HG02885 (cell line): ENCODE measurements at regions not wholly inside any gene's neighbourhood (a gene's known extent, or its start where the extent isn't known, plus 50 kb on each side); places are given as distances from the start of the nearest gene placed in this dataset.
"Not testable (repeated sequence)": the region's sequence is repeated elsewhere in the genome, so short reads cannot be mapped to it uniquely, and the experiment has no call there.

Experiments
- ATAC-seq: cut with Tn5 transposase; IDR thresholded peaks from one replicate; pipeline ENCODE4 v1.9.1; 2021; ENCODE audit warnings: mild to moderate bottlenecking; ENCODE audit not compliant: unreplicated experiment, poor library complexity

DNA sequence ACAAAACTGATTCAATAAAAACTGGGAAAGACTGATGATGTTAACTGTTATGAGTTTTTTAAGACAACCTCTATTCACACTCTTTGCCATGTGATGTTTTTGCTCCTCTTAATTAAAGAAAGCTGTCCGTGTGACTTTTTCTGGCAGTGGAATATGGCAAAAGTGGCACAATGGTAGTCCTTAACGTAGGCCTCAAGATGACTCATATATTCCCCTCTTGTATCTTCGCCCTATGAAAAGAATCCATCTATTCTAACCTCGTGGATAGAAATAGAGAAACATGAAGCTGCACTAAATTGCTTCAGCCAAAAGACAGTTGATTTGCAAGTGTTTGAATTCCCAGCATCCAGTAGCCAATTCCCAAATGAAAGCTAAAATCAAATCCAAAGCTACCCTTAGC, 603.8 kb upstream of the PCDH7 start:
- ATAC-seq: no peak

DNA sequence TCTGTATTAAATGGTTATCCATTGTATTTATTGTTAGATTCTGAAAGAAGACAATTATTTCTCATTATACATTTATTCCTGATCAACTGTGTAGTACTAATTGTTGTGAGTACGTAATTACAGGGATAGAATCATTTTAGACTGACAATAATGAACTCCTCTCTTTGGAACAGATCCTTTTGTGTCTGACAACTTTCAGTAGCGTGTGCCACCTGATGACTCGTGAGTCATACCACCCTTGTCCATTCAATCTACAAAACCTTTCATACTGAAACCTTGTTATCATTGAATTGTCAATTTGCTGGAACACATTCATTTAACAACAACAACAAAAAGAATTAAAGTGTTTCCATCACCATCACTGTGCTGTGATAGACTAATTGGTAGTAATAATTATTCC, 602.7 kb upstream of the PCDH7 start:
- ATAC-seq: no peak

DNA sequence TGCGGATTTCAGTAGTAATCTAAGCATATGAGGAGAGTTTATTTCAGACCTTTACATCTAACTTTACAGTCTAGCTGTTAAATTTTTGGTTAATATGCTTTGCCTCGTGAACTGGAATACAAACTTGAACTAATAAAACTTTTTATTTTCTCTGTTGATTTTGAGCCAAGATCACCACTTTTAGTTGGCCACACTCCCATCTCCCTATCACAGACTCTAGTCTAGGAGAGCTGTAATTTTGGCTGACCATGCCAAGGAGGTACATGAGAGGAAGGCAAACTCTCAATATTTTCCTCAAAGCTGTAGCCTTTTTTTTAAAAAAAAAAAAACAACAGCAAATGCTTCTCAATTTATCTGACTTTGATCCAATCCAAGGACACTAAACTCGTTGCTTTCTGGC, 597.5 kb upstream of the PCDH7 start:
- no peak for ATAC-seq

DNA sequence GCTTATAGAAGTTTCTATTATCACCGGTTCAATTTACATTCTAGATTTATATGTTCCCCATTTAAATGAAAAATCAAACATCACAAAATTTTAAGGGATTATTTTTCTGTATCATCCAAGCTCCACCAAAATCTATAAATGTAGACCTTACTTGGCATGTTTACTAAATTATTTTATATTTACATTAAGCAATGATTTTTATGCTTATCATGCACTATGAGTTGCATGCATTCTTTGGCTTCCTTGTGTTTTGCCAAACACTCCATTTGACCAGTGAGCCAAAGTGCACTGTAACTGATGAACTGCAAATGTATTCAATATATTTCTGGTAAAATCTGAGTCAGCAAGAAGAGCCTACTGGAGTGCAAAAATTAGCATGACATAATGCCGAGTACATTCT, 595.5 kb upstream of the PCDH7 start:
- not testable (repeated sequence) for ATAC-seq

DNA sequence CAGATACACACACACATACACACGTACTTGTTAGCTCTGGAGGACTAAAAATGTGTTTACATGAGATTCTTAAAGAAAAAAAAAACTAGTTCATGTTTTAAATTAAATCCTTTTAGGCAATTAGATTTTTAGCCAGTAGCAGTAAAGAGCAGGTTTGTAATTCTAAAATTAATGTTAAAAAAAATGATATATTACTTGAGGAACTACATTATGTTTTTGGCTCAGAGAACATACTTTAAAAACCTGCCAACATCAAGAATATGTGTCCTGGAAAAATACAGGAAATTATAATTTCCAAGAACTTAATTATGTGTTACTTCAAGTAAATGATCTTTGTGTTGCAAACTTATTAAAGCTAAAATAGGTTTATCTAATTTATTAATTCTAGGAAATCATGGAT, 594.3 kb upstream of the PCDH7 start:
- no peak for ATAC-seq

DNA sequence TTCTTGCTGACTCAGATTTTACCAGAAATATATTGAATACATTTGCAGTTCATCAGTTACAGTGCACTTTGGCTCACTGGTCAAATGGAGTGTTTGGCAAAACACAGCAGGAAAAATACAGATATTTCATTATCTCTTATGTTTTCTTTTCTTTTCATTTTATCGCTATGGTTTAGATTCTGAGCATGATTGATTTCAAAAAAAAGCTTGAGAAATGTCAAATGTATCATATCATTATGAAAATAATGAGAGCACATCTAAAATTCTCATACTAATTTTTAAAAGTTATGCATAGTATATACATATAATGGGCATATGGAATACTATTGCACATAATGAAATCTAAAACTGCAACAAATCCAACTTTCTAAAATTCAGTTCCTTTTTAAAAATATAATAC, 593.8 kb upstream of the PCDH7 start:
- ATAC-seq: no peak

DNA sequence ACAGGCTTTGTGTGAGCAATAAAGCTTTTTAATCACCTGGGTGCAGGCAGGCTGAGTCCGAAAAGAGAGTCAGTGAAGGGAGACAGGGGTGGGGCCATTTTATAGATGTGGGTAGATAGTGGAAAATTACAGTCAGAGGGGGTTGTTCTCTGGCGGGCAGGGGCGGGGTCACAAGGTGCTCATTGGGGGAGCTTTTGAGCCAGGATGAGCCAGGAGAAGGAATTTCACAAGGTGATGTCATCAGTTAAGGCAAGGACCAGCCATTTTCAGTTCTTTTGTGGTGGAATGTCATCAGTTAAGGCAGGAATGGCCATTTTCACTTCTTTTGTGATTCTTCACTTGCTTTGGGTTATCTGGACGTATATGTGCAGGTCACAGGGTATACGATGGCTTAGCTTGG, 571.3 kb upstream of the PCDH7 start:
- not testable (repeated sequence) for ATAC-seq

DNA sequence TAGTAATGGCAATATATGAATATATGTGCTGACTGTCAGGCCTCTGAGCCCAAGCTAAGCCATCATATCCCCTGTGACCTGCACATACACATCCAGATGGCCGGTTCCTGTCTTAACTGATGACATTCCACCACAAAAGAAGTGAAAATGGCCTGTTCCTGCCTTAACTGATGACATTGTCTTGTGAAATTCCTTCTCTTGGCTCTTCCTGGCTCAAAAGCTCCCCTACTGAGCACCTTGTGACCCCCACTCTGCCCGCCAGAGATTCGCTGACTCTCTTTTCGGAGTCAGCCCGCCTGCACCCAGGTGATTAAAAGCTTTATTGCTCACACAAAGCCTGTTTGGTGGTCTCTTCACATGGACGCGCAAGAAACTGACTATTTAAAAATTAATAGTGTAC, 570.6 kb upstream of the PCDH7 start:
- ATAC-seq: not testable (repeated sequence)

DNA sequence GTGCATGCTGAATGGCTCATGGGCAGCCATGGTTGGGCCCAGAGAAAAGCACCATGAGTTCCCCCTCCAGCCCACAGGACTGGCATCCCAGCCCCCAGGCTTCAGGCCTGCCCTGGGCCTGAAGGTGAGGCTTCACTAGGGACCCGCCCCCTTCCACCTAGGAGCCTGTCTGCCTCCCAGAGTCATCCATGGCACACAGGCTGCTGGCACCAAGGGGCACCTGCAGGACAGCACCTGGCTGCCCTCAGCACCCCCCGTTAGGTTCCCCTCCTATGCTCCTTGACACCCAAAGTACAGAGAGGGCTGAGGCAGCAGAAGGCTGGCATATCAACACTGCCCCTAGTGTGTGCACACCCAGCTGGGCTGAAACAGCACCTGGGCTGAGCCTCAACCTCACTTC, 566.7 kb upstream of the PCDH7 start:
- no peak for ATAC-seq

DNA sequence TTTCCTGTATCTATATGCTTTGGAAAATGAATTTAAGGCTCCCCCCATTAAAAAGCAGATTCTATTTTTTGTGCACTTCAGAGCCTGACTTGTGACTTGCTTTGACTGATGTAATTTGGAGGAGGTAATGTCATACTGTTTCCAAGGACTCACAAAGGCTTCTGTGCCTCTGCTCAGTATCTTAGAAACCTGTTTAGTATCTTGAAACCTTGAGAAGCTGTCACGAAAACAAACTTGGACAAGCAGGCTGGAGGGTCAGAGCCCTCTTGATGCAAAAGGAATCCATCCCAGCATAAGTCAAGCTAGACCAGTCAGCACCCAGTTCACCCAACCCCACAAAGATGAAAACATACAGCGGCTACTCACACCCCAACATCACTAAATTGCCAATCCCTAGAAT, 560.0 kb upstream of the PCDH7 start:
- ATAC-seq: no peak

DNA sequence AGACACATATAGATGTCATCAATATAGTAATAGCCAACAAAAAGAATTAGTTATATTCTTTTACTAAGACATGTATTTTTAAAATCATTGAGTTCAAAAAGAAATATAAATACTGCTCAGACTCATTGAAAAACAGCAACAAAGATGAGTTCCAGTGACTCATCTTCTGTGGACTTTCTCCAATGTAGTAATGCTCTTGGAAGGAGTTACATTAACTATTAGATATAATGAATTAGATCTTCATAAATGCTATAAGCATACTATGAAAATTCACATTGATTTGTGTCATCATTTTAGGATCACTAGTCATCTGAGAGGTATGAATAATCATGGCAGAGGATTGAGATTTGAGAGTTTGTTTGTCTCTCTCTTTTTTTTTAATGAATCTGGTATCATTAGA, 547.8 kb upstream of the PCDH7 start:
- ATAC-seq: no peak

DNA sequence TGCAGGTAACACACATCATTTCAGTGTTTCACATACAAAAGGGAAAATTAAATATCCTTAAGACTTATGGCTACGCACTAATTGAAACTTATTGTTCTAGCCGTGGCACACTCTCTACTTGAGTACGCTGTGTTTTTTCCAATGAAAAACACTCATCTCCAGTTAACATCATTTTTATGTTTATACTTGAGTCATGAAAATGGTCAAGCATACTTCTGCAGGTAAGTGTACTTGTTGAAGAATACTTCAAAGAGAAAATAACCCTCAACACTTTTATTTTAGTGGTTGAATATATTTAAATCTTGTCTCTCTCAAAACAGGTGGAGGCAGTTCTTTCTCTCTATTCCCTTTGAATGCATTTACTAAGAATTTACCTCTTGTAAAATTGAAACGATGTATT, 538.7 kb upstream of the PCDH7 start:
- ATAC-seq: no peak

DNA sequence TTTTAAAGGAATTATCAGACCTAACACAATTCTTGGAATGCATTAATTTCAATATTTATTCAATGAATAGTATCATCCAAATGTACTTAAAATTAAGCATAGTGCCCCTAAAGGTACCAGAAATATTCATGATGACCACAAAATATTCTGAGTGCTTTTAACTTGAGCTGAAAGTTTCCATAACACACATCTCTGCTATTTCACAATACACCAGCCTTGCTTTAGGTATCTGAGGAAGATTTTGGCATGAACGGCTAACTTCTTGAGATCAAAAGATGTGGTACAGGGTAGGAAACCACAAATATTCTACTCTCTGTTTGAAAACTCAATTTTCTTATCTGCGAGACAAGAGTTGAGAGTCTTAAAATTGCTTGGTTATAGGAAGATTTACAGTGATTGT, 538.3 kb upstream of the PCDH7 start:
- ATAC-seq: no peak

DNA sequence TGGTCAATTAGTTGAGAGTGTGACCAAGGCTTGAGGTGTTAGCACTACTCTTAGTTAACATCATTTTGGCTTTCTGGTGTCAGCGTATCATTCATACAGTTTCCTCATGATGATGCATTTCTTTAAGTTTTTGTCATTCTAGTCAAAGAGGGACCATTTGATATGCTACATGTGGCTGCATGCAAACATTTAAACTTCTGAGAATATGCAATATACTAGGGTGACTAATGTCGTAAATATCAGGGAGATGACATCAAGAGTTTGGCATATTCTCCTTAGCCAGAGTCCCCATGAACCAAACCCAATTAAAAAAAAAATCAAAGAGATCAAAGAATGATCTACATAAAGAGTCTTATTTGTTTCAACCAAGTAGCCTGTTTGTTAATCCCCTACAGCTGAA, 537.4 kb upstream of the PCDH7 start:
- ATAC-seq: no peak

DNA sequence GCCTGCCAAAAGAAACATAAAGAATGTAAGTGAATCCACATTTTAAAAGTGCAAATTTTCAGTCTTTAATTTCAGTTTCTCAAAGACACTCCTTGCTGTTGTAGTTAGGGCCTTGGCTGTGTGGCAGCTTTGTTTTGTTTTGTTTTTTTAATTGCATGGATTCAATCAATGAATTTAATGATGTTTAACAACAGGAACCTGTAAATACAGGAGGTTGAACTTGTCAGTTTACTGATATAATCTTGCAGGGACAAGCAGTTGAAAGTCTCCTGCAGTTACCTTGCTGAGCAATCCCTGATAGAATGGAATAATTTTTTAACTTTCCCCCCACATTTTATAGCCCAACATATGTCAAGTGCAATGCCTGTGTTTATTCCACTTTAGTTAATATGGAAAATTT, 528.3 kb upstream of the PCDH7 start:
- ATAC-seq: no peak

DNA sequence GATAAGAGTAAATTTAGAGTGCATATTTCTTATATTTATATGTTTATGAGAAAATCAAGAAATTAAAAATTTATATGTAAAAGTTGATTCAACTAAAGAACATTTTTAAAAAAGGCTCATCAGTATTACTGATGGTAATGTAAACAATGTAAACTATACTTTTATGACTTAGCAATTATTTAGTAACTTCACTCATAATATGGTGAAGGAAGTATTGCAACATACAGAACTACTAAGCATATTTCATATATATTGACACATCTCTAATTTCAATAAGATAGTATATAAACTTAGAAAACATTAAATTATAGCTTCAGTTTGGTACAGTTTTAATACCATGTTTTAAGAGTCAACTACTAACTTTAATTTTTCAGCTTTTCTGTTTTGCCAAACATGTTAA, 512.8 kb upstream of the PCDH7 start:
- ATAC-seq: no peak

DNA sequence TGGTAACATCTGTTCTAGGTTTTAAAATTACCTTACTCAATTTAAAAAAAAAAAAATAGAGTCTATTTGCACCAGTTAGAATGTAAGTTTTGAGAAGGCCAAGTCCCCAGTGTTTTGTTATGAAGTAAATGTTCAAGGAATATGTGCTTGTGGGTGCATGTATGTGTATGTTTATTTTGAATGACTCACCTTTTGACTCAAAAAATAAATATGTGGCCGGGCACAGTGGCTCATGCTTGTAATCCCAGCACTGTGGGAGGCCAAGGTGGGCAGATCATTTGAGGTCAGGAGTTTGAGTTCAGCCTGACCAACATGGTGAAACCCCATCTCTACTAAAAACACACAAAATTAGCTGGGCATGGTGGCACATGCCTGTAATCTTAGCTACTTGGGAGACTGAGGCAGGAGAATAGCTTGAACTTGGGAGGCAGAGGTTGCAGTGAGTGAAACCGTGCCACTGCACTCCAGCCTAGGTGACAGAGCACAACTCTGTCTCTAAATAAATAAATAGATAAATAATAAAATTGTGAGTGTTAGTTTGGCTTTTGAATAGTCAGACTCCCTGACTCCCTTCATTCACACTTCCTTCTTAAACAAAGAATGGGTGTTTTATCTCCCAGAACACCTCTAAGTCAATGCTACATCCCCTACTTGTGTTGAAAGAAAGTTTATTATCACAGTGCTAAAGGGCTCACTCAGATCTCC, 511.3 kb upstream of the PCDH7 start:
- ATAC-seq: no peak

DNA sequence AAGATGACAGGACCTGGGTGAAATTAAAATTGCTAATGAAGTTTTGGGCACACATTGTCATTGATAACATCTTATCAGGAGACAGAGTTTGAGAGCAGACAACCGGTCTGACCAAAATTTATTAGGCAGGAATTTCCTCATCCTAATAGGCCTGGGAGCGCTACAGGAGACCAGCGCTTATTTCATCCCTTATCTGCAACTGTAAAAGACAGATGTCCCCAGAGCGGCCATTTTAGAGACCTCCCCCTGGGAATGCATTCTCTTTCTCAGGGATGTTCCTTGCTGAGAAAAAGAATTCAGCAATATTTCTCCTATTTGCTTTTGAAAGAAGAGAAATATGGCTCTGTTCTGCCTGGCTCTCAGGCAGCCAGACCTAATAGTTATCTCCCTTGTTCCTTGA, 504.2 kb upstream of the PCDH7 start:
- ATAC-seq: not testable (repeated sequence)

DNA sequence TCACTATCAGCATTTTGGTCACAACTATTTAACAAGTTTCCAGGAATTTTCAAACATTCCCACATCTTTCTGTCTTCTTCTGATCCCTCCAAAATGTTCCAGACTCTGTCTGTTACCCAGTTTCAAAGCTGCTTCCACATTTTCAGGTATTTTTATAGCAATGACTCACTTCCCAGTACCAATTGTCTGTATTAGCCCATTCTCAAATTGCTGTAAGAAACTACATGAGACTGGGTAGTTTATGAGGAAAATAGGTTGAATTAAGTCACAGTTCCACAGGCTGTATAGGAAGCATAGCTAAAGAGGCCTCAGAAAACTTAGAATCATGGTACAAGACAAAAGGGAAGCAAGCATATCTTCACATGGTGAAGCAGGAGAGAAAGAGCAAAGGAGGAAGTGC, 475.0 kb upstream of the PCDH7 start:
- ATAC-seq: no peak

DNA sequence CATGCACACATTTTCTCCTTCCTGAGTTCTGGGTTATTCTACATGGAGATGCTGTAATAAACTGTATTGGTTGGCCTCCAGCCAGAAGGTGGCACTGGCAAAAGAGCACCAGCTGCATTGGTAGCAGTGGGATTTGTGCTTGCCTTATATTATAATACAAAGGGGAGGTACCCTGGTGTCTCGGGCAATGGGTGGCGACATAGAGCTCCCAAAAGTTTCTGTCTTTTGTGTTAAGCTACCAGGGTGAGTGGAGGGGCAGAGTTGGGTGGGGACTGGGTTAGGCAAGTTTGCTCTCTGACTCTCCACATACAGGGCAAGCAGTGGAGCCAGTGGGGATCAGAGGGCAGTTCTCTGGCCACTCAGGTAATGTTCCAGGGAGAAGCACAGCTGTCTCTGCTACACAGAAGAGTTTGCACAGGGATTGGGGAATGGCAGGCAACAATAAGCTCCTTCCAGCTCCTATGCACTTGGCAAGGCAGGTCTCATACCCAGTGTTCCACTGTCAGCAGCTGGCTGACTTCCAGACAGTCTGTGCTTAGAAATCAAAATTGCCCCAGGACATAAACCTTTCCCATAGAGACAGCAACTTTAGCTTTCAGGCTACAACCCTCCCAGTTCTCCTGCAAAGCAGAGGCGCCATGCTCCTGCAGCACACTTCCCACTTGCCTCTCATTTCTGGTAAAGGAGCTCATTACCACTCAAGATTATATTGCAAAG, 463.9 kb upstream of the PCDH7 start:
- ATAC-seq: no peak

DNA sequence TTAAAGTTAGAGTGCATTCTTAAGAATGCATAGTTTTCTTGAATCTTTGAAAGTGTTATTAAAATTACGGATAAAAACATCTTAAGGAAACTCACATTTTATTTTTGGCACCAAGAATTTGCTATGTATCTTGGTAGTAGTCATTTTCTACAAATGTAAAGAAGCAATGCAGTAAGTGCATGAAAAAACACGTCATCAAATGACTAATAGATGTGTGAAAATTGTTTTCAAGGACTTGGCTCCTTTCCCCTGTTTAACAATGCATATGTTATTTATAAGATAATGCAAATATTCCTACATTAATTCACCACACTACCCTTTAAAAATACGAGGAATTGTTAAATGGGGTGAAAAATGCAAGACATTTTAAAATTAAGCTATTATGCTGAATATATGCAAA, 461.2 kb upstream of the PCDH7 start:
- ATAC-seq: no peak

DNA sequence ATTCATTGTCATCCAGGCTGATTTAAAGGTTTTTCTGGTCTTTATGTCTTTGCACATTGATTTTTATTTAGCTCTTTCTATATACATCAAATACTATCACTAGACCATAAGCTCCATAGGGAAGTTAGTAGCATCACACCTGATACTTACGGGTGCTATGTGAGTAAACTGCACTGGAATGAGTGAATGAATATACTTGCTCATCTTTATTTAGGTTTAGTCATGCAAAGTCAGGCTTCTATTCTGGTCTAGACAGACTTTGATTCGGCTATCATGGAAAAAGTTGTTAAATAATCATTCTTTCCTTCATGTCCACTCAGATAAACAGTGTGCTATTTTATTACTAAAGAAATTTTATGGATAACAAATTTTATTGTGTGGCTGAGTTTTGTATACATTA, 457.8 kb upstream of the PCDH7 start:
- no peak for ATAC-seq
